Loucy (cell line): ENCODE measurements at regions not wholly inside any gene's neighbourhood (a gene's known extent, or its start where the extent isn't known, plus 50 kb on each side); places are given as distances from the start of the nearest gene placed in this dataset.

Source experiments
- CTCF ChIP-seq: fragments of 200-600 bp; sonication (generic); conservative IDR thresholded peaks from 2 replicates; pipeline ENCODE4 v1.5.1; 2014; ENCODE audit warnings: mild to moderate bottlenecking, antibody characterized with exemption, low read length
- EZH2phosphoT487 ChIP-seq: fragments of 200-600 bp; IDR thresholded peaks from 2 replicates; pipeline ENCODE4 v1.6.1; 2018; ENCODE audit warnings: antibody characterized with exemption, mild to moderate bottlenecking, moderate library complexity, borderline replicate concordance

- TF ChIP-seq CTCF (no peak), EZH2phosphoT487 (no peak)
Measured at GRCh38 chr15:39285663-39286062, 295.2 kb upstream of the THBS1 start.
